NCI-H82 treated with DMSO at 0.1 percent for 48 hours (cell line): ENCODE measurements at regions not wholly inside any gene's neighbourhood (a gene's known extent, or its start where the extent isn't known, plus 50 kb on each side); places are given as distances from the start of the nearest gene placed in this dataset.

Experiments used
- DNase-seq: peaks from one replicate; lab custom pipeline; 2025; ENCODE audit not compliant: unreplicated experiment; lab: John Stamatoyannopoulos, UW

DNA sequence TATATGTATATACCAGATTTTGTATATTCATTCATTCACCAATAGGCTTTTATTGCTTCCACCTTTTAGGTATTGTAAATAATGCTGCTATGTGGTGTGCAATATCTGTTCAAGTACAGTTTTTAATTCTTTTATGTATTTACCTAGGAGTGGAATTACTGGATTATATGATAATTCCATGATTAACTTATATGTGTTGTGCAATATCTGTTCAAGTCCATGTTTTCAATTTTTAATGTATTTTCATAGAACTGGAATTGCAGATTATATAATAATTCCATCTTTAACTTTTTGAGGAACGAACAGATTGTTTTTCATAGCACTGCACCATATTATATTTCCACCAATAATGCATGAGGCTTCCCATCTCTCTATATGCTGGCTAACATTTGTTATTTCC, 50.6 kb upstream of the L3MBTL4 start:
- DNase-seq: no peak

- DNase-seq: no peak
Observed at GRCh38 chr18:6476190-6476589, 61.5 kb upstream of the L3MBTL4 start.

DNA sequence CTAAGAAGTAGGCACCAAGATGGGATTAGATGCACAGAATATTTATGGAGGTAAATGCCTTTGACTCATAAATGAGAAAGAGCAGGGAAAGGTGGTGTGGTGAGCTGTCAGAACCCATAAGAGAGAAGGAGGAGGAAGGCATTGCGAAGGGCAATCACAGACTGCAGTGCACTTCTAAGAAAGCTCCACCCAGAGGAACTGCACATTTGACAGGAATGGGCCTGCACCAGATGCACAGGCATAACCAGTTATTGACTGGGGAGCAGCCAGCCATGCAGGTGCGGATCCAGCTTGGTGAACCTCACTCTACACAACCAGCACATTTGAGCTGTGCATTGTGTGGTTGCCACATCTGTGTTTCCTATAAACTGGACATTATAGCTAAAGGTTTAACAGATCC, 62.2 kb upstream of the L3MBTL4 start:
- DNase-seq: no peak

DNA sequence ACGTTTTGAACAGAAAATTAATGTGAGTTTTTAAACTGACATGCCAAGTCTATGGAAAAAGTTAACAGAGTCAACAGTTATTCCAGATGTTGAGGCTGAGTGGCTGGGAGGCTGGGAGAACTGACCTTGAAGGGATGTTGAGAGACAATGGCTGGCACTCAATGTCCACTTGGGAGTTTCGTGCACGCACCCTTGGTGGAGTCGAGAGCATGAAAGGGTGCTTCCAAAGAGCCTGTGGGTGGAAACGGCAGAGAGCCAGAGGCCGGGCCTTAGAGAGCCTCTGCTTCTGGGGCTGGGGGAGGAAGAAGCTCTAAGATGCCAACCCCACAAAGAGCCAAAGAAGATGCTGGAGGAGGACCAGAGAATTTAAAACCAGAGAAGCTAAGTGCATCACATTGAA, 63.4 kb upstream of the L3MBTL4 start:
- DNase-seq: no peak

- no peak for DNase-seq
Observed at GRCh38 chr18:6479699-6480098, 65.0 kb upstream of the L3MBTL4 start.

GRCh38 chr18:6482198-6482977, 67.7 kb upstream of the L3MBTL4 start:
- DNase-seq: no peak

GRCh38 chr18:6484659-6485058, 69.9 kb upstream of the L3MBTL4 start:
- DNase-seq: no peak

DNA sequence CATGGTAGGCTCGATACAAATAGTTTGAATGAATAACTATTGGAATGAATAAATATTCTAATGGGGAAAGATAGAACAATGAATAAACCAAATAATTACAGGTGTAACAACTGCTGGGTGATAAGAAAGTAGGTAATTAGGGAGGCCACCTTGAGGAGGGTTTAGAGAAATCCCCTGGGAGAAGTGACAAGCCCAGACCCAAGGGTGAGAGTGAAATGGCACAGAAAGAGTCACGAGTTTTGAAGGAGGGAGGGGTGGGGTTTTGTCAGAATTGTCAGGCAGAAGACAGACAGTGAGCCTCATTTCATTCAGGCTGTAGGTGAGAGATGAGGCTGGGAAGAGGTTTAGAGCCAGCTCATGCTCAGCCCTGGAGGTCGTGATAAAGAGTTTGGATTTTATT, 71.6 kb upstream of the L3MBTL4 start:
- DNase-seq: no peak

GRCh38 chr18:6486764-6487426, 72.2 kb upstream of the L3MBTL4 start:
- no peak for DNase-seq

DNA sequence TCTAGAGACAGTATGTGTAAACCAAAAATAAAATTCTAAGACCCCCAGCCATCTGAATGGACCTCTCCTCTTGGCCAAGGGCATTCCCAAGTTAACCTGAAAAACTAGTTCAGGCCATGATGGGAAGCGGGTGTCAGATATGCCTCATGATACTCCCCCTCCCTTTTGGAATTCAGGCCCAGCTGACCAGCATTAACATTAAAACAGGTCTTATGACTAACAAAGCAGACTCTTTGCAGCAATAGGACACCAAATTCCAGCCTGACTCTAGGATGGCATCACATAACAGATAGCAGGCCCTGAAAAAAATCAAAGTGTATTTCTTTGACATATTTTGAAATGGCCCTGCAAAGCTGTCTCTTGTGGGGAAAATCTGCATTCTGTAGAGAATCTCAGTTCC, 73.3 kb upstream of the L3MBTL4 start:
- no peak for DNase-seq

DNA sequence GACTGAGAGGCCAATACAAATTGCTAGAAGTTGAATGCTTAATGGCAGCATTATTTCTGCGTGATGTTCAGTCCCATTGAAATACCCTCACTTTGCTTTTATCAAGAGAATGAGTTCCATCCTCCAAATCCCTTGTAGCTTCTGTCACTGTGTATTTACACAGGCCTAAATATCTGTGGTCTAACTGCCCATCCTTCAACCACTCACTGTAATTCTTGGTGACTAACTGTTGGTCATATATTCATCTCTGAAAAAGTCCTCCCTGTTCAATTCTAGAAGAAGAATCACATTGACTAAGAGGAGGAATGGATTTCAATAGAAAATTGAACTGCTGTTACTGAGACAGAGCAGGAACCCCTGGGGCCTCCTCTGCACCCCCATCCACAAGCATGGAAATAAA, 74.2 kb upstream of the L3MBTL4 start:
- no peak for DNase-seq

GRCh38 chr18:6489977-6490376, 75.3 kb upstream of the L3MBTL4 start:
- no peak for DNase-seq

DNA sequence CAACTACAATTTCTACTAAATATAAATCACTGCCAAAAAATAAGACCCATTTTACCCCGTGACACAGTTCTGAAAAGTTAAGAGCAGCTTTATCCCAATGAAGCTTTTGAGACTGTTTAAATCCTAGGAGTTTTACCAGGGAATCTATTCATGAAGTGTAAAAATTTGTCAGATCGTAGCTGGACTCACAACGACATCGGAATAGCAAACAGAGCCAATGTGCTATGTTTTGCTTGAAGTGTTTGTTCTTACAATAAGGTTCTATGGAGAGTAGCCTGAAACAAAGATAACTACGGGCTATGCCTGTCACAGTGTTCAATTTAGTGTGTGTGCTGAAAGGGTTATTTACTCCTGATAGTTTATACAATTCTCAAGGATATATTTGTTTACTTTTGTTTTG, 78.5 kb upstream of the L3MBTL4 start:
- no peak for DNase-seq

DNA sequence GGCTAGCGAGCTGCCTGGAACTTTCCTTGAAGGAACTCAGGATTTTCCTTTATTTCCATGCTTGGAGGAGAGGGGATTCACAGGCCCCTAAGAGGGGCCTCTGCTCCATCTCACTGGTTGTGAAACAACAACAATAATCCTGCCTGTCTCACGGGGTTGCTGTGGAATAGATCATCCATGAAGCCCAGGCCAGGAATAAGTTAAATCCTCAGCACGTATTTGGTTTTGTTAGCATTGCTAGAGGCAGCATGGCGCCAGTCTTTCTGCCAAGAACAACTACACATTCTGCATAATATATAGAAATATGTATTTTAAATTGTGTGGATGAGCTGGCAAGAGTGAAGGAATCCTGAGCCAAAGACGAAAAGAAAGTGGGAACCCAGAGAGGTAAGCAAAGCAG, 80.8 kb upstream of the L3MBTL4 start:
- DNase-seq: no peak

DNA sequence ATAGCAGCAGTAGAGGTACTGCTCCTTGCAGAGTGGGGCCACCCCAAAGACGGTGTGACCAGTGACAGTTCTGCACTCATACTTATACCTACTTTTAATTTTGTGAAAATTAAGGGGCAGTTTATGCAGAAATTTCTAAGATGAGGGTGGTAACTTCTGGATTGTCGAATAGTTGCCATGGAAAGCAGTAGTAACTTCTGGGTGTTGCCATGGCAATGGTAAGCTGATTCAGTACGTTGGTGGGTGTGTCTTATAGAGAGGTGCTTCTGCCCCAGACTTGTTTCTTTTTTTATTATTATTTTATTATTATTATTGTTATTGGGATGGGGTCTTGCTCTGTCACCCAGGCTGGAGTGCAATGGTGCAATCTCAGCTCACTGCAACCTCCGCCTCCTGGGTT, 82.8 kb upstream of the L3MBTL4 start:
- no peak for DNase-seq

DNA sequence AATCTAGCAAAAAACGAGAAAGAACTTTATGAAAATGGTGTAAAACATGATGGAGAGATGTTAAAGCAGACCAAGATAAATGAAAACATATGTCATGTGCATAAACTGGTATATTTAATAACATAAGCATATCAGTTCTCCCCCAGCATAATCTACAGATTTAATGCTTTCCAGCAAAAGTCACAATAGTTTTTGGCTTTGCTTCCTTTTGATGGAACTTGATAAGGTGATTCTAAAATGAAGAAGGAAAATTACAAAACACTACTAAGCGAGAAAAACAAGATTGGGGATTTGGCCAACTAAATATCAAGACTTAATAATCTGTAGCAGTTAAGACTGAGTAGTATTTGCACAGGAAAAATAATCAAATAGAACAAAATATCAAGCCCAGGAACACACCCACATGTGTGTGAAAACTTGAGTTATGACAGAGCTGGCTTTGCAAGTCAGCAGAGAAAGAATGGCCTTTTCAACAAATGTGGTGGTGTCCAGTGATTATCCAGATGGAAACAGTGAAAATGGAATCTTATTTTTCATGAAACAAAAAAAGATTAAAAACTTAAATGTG, 83.7 kb upstream of the L3MBTL4 start:
- no peak for DNase-seq

DNA sequence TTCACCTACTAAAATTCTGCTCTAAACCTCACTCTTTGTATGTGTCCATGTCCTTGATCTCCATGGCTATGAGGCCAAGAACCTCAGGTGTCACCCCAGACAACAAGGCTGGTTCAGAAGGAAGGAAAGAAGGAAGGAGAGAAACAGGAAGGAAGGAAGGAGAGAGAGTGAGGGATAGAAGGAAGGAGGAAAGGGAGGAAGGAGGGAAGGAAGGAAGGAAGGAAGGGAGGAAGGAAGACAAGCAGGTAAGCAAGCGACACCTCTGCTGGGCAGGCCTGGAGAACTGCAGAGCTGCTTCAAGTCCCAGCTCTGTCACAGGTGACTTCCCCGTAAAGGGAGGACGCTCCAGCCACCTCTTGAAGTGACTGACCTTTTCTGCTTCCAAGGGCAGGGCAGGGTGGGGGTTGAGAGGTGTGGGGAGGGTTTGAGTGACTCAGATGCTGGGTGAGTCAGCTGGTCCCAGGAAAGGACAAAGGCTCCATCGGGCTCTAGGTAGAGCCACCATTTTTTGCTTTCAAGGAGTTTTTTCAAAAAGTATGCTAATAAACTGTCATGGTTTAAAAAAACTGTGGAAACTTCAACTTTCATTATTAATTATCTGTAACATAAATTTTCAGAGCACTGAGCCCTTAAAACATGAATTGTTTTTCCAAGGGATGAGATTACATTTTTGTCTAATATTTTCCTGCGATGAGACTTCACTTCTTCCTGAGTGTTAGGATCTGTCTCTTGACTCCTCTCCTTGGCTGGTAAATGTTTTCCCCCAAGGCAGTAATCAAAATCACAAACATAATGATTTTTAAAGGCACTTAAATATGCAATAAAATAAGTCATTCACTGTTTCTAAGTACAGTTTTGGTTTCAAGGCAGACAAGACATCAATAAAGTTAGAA, 90.1 kb upstream of the L3MBTL4 start:
- DNase-seq: no peak

DNA sequence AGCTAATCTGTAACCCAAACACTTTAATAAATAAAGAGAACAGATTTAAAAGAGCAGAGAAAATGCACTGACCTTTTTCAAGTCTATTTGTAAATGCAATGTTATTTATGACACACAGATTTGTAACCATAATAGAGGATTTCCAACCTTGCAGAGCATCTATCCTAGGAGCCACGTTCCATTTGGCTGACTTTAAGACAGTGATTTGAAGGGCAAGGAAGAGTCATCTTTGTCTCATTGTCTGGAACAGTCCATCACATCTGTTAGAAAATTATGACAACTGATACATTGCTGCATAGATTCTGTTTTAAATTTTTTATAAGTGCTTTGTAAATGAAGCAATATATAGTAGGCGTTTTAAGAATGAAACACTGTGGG, 90.8 kb upstream of the L3MBTL4 start:
- DNase-seq: no peak

- DNase-seq: no peak
Observed at GRCh38 chr18:6509417-6509816, 94.7 kb upstream of the L3MBTL4 start.

DNA sequence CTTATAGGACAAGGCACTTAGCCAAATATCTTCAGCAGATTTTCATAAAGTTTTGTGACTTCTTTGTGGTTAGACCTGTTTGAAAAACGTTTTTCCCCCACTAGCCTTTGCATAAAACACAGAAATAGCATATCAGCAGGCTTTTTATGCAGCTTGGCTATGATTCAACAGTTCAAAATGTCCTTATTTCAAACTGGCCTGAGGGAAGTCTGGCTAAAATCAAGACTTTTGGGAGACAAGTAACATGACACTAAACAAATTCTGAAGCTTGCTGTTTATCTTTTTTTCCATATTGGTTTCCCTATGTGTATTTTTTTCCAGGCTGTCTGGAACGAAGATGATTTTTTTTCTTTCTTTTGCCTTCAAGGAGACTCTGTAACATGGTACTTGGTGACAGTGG, 95.1 kb upstream of the L3MBTL4 start:
- no peak for DNase-seq

DNA sequence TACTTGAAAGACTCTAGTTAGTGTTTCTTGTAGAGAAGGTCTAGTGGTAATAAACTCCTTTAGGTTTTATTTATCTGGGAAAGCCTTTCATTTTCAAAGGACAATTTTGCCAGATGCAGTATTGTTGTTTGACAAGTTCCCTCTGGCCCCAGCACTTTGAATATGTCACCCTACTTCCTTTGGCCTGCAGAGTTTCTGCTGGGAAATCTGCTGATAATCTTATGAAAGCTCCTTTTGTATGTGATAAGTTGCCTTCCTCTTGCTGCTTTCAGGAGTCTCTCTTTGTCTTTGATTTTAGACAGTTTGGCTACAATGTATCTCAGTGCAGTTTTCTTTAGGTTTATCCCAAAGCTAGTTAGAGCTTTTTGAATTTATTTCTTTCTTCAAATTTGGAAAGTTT, 106.2 kb upstream of the L3MBTL4 start:
- no peak for DNase-seq
